GM12878 (cell line): ENCODE measurements at regions not wholly inside any gene's neighbourhood (a gene's known extent, or its start where the extent isn't known, plus 50 kb on each side); places are given as distances from the start of the nearest gene placed in this dataset.

Experiments
- ATF2 ChIP-seq: IDR thresholded peaks from 2 replicates; pipeline ENCODE4 v1.6.1; 2012; ENCODE audit warnings: low read length, inconsistent platforms
- CHD2 ChIP-seq: IDR thresholded peaks from 2 replicates; pipeline ENCODE4 v1.6.1; 2011; ENCODE audit warnings: low read depth, low read length, improper control_type of control experiment, borderline replicate concordance
- CREM ChIP-seq: IDR thresholded peaks from 2 replicates; pipeline ENCODE4 v1.6.1; 2014; ENCODE audit warnings: antibody characterized with exemption, low read depth
- CUX1 ChIP-seq: IDR thresholded peaks from 2 replicates; pipeline ENCODE4 v1.6.1; 2012; ENCODE audit warnings: improper control_type of control experiment, low read depth, low read length; ENCODE audit not compliant: insufficient replicate concordance
- EGR1 ChIP-seq, 2 experiments: IDR thresholded peaks; 1 replicate in 1 of 2; 2 replicates in 1 of 2; pipeline ENCODE4 v1.6.1; 2011 to 2012; ENCODE audit warnings: low read depth in 2 of 2, low read length in 2 of 2, borderline replicate concordance in 1 of 2, mild to moderate bottlenecking in 1 of 2, moderate library complexity in 1 of 2
- ESRRA ChIP-seq: IDR thresholded peaks from 2 replicates; pipeline ENCODE4 v1.6.1; 2012; ENCODE audit warnings: mild to moderate bottlenecking, low read length, improper control_type of control experiment
- FOXK2 ChIP-seq: fragments of 450-650 bp; IDR thresholded peaks from 2 replicates; pipeline ENCODE4 v1.6.1; 2017; ENCODE audit warnings: mild to moderate bottlenecking, moderate library complexity
- KDM1A ChIP-seq: fragments of 200-600 bp; sonication (generic); IDR thresholded peaks from 2 replicates; pipeline ENCODE4 v1.6.1; 2016; ENCODE audit warnings: borderline replicate concordance
- MEF2A ChIP-seq: IDR thresholded peaks from 2 replicates; pipeline ENCODE4 v1.6.1; 2011; ENCODE audit warnings: low read depth, mild to moderate bottlenecking, low read length, moderate library complexity; ENCODE audit not compliant: insufficient read depth
- NBN ChIP-seq: fragments of 450-650 bp; IDR thresholded peaks from 2 replicates; pipeline ENCODE4 v1.6.1; 2016
- NR2F1 ChIP-seq: fragments of 450-650 bp; conservative IDR thresholded peaks from 2 replicates; pipeline ENCODE4 v1.6.1; 2017; ENCODE audit warnings: mild to moderate bottlenecking
- PBX3 ChIP-seq: IDR thresholded peaks from 2 replicates; pipeline ENCODE4 v1.6.1; 2011; ENCODE audit warnings: mild to moderate bottlenecking, low read depth, low read length, moderate library complexity; ENCODE audit not compliant: insufficient replicate concordance
- POLR2A ChIP-seq: IDR thresholded peaks from 2 replicates; pipeline ENCODE4 v1.6.1; 2011; ENCODE audit warnings: low read depth, mild to moderate bottlenecking, low read length
- POLR2AphosphoS2 ChIP-seq: IDR thresholded peaks from 2 replicates; pipeline ENCODE4 v1.6.1; 2011; ENCODE audit warnings: low read depth, mild to moderate bottlenecking, low read length, improper control_type of control experiment, moderate library complexity
- POU2F2 ChIP-seq: IDR thresholded peaks from 3 replicates; pipeline ENCODE4 v1.6.1; 2011; ENCODE audit warnings: low read depth, mild to moderate bottlenecking, low read length, borderline replicate concordance
- SKIL ChIP-seq: fragments of 450-650 bp; IDR thresholded peaks from 2 replicates; pipeline ENCODE4 v1.6.1; 2017; ENCODE audit warnings: mild to moderate bottlenecking, low read depth, inconsistent platforms; ENCODE audit not compliant: poor library complexity, severe bottlenecking
- SREBF1 ChIP-seq: IDR thresholded peaks from 2 replicates; pipeline ENCODE4 v1.6.1; 2012; ENCODE audit warnings: mild to moderate bottlenecking, low read length
- SUZ12 ChIP-seq: fragments of 200-600 bp; sonication (generic); IDR thresholded peaks from one replicate; pipeline ENCODE4 v1.6.1; 2018; ENCODE audit warnings: antibody characterized with exemption, mild to moderate bottlenecking; ENCODE audit not compliant: unreplicated experiment
- TCF7 ChIP-seq: IDR thresholded peaks from 2 replicates; pipeline ENCODE4 v1.6.1; 2014; ENCODE audit warnings: antibody characterized with exemption, borderline replicate concordance
- ZBED1 ChIP-seq: IDR thresholded peaks from 2 replicates; pipeline ENCODE4 v1.6.1; 2016; ENCODE audit warnings: borderline replicate concordance
- ZSCAN29 ChIP-seq: fragments of 450-650 bp; IDR thresholded peaks from 2 replicates; pipeline ENCODE4 v1.6.1; 2017; ENCODE audit warnings: mild to moderate bottlenecking, moderate library complexity

GRCh38 chr12:11553871-11554533 lies 95.5 kb upstream of the ETV6 start (continued):
- TF ChIP-seq ZSCAN29, result no peak
- no peak for TF ChIP-seq SREBF1
- peak; percentile 14 for TF ChIP-seq CUX1
- peak; percentile 62 for TF ChIP-seq SKIL
- peak; percentile 15; the same call in 1 of the 2 replicates for TF ChIP-seq CHD2
- no peak; the same call in 2 of the 3 replicates for TF ChIP-seq POU2F2
- TF ChIP-seq EGR1 (IDR thresholded peaks at IDR 0.05; ENCODE audit: borderline replicate concordance in 1 of 2, low read depth in 2 of 2, low read length in 2 of 2), result no peak
- TF ChIP-seq ZBED1, result no peak; the same call in 1 of the 2 replicates
- peak; percentile 78 for TF ChIP-seq NR2F1
- 0 out of 2 replicates have a peak, but pooled peaks have one; percentile 30 for TF ChIP-seq MEF2A
- no peak for TF ChIP-seq PBX3
- no peak for TF ChIP-seq TCF7
- TF ChIP-seq POLR2A, result no peak
- no peak for TF ChIP-seq FOXK2
- TF ChIP-seq ATF2, result peak; percentile 33
- TF ChIP-seq NBN, result 0 out of 2 replicates have a peak, but pooled peaks have one; percentile 52
- TF ChIP-seq POLR2AphosphoS2, result no peak
- peak; percentile 95; the same call in 1 of the 2 replicates for TF ChIP-seq ESRRA
- TF ChIP-seq SUZ12, result no peak
- TF ChIP-seq KDM1A, result no peak
- peak; percentile 60; the same call in 1 of the 2 replicates for TF ChIP-seq CREM
